Stimulated activated CD8-positive, alpha-beta memory T cell treated with anti-CD3 and anti-CD28 coated beads, Interleukin-4, amount 100 ng/mL, for 4 hours (primary cell): ENCODE measurements at regions not wholly inside any gene's neighbourhood (a gene's known extent, or its start where the extent isn't known, plus 50 kb on each side); places are given as distances from the start of the nearest gene placed in this dataset.

Experiments
- DNase-seq, 2 donors: peaks; one replicate each; pipeline ENCODE4 v3.0.0-alpha.2; 2020; ENCODE audit warnings: low read depth in 2 of 2, low spot score in 1 of 2

GRCh38 chr2:147792966-147793617, 51.7 kb upstream of the ACVR2A start:
- DNase-seq, result no peak

- no peak for DNase-seq
Observed at GRCh38 chr2:147790580-147790979, 54.2 kb upstream of the ACVR2A start.

GRCh38 chr2:147789720-147790119, 55.1 kb upstream of the ACVR2A start:
- no peak for DNase-seq

GRCh38 chr2:147789287-147789686, 55.5 kb upstream of the ACVR2A start:
- DNase-seq, result no peak

- no peak for DNase-seq
Observed at GRCh38 chr2:147782141-147782930, 62.5 kb upstream of the ACVR2A start.

GRCh38 chr2:147779440-147779839, 65.4 kb upstream of the ACVR2A start:
- DNase-seq, result no peak

GRCh38 chr2:147777394-147777793, 67.4 kb upstream of the ACVR2A start:
- DNase-seq, result no peak

- no peak for DNase-seq
Observed at GRCh38 chr2:147774805-147775204, 70.0 kb upstream of the ACVR2A start.

- DNase-seq, result no peak
Observed at GRCh38 chr2:147773479-147773878, 71.3 kb upstream of the ACVR2A start.

- DNase-seq, result no peak
Observed at GRCh38 chr2:147772781-147773180, 72.0 kb upstream of the ACVR2A start.

GRCh38 chr2:147763861-147764260, 81.0 kb upstream of the ACVR2A start:
- no peak for DNase-seq

- no peak for DNase-seq
Observed at GRCh38 chr2:147760984-147761383, 83.8 kb upstream of the ACVR2A start.

- no peak for DNase-seq
Observed at GRCh38 chr2:147759536-147759935, 85.3 kb upstream of the ACVR2A start.

GRCh38 chr2:147758821-147759220, 86.0 kb upstream of the ACVR2A start:
- no peak for DNase-seq

- no peak for DNase-seq
Observed at GRCh38 chr2:147756069-147756468, 88.8 kb upstream of the ACVR2A start.

- DNase-seq, result no peak
Observed at GRCh38 chr2:147740211-147740927, 104.5 kb upstream of the ACVR2A start.

GRCh38 chr2:147739508-147739907, 105.3 kb upstream of the ACVR2A start:
- DNase-seq, result no peak

- DNase-seq, result no peak
Observed at GRCh38 chr2:147718831-147719230, 126.0 kb upstream of the ACVR2A start.

- no peak for DNase-seq
Observed at GRCh38 chr2:147716906-147717305, 127.9 kb upstream of the ACVR2A start.

GRCh38 chr2:147715807-147716206, 129.0 kb upstream of the ACVR2A start:
- no peak for DNase-seq

GRCh38 chr2:147714582-147714981, 130.2 kb upstream of the ACVR2A start:
- no peak for DNase-seq

GRCh38 chr2:147713349-147713748, 131.5 kb upstream of the ACVR2A start:
- DNase-seq, result no peak
